Mesodermal cell (in vitro differentiated cells): ENCODE measurements at regions not wholly inside any gene's neighbourhood (a gene's known extent, or its start where the extent isn't known, plus 50 kb on each side); places are given as distances from the start of the nearest gene placed in this dataset.
"Not testable (repeated sequence)": the region's sequence is repeated elsewhere in the genome, so short reads cannot be mapped to it uniquely, and the experiment has no call there.

Experiments used
- H3K27ac ChIP-seq: 2 replicates; pipeline ENCODE4 v1.7.0; 2013; ENCODE audit warnings: mild to moderate bottlenecking, low read depth, low read length, moderate library complexity; ENCODE audit not compliant: severe bottlenecking
- H3K36me3 ChIP-seq: 2 replicates; pipeline ENCODE4 v1.7.1; 2013; ENCODE audit warnings: mild to moderate bottlenecking, low read length, moderate library complexity; ENCODE audit not compliant: control insufficient read depth, insufficient read depth
- H3K4me1 ChIP-seq: one replicate; pipeline ENCODE4 v1.7.1; 2013; ENCODE audit warnings: mild to moderate bottlenecking, low read length; ENCODE audit not compliant: insufficient read depth, control insufficient read depth, poor library complexity, severe bottlenecking
- H3K4me3 ChIP-seq: 2 replicates; pipeline ENCODE4 v1.7.0; 2013; ENCODE audit warnings: low read length, control low read depth, mild to moderate bottlenecking; ENCODE audit not compliant: insufficient read depth, poor library complexity, severe bottlenecking; ENCODE audit errors: extremely low read depth
- H3K9me3 ChIP-seq: 2 replicates; pipeline ENCODE4 v1.7.1; 2013; ENCODE audit warnings: mild to moderate bottlenecking, low read length, moderate library complexity; ENCODE audit not compliant: control insufficient read depth
- WGBS, 2 experiments: methylation state at CpG; one replicate each; pipeline ENCODE4 v1.1.5; 2013; ENCODE audit warnings: missing lambda C conversion rate in 2 of 2; ENCODE audit not compliant: insufficient coverage in 2 of 2; 5-methylcytosine and 5-hydroxymethylcytosine counted together

GRCh38 chrX:99988532-99988931 lies 421.5 kb downstream of the PCDH19 start:
- not testable (repeated sequence) for H3K4me3 ChIP-seq, H3K4me1 ChIP-seq, H3K27ac ChIP-seq, H3K9me3 ChIP-seq, H3K36me3 ChIP-seq
- 100% methylated on average over 2 of the region's 3 CpGs; no CpG with 5 or more reads in 1 of the 2 experiments for WGBS, 2 experiments

- no peaks in the 10 kb centered on the region for H3K36me3 ChIP-seq
- H3K4me1 ChIP-seq, result no peaks in the 10 kb centered on the region
- no peak overlapping the region for H3K4me3 ChIP-seq
- H3K9me3 ChIP-seq, result no peaks in the 10 kb centered on the region
- no CpG with 5 or more reads among the region's 3 CpGs for WGBS, 2 experiments
- H3K27ac ChIP-seq, result no peak overlapping the region
Observed at GRCh38 chrX:99973572-99974226, 436.4 kb downstream of the PCDH19 start.

DNA sequence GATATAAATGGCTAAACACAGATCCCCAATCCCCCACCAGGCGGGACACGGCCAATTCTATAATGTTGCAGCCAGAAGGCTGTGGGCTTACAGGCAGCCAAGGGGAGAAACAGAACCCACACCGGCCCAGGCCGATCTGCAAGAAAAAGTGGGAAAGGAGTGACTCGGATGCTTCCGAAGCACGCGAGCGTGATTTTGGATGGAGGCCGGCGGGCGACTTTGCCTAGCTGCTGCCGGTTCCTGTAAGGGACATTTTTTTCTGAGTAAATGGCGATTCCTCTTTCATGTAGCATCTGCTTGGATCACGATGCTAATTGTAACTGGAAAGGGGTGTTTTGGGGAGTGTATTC lies 470.2 kb downstream of the PCDH19 start:
- Histone ChIP-seq H3K9me3 (no peaks in the 10 kb centered on the region), H3K4me1 (no peaks in the 10 kb centered on the region), H3K4me3 (no peak overlapping the region), H3K27ac (no peak overlapping the region), H3K36me3 (no peaks in the 10 kb centered on the region)
- 89% methylated on average over 3 of the region's 15 CpGs; no CpG with 5 or more reads in 1 of the 2 experiments for WGBS, 2 experiments

DNA sequence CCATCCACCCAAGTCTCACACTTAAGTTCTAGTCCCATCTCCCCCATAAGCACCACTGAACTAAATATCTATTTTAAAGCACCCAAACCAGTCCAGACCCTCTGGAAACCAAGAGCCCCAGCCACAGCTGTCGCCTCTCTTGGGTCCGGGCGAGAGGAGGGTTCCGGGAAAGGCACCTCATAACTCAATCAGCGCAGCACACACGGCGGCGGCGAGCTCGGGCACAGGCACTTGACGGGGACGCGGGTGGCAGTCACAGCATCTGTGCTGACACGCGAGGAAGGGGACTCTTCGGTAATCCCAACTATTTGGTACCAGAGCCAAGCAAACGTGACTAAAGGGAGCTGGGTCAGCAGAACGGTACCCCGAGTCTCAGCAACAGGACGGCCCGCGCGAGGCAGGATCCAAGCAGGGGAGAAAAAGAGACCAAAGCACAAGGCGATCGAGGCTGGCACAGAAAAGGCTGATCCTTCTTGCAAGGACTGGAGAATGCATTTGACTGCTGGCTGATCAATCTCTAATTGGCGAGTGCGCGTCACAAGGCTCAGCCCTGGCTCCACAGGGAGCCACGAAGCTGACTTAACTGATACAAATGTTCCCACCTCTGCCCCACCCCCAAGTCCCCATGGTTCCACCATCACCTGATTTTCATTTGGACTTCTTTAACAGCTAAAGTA lies 470.7 kb downstream of the PCDH19 start:
- not testable (repeated sequence) for H3K27ac ChIP-seq, H3K4me3 ChIP-seq, H3K36me3 ChIP-seq, H3K4me1 ChIP-seq, H3K9me3 ChIP-seq
- WGBS, 2 experiments, result 88% methylated on average over 6 of the region's 29 CpGs; no CpG with 5 or more reads in 1 of the 2 experiments

DNA sequence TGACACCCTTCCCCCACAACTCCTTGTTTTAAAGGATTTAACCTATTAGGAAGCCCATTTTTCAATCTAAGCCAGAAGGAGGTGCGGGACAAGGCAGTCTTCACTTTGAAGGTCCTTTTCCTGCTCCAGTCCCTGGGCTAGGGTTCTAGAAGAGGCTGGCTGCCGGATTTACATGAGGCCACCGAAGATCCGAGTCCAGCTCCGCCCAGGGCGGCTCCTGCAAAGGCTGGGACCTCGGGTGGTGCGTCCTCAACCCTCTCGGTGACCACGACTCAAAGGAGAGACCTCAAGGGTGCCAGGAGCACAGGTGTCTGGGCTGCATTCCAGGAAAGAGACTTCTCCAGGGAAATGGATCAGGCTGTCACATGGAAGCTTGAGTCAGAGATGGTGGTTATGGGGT lies 471.6 kb downstream of the PCDH19 start:
- no peak overlapping the region for H3K27ac ChIP-seq
- no peak overlapping the region for H3K4me3 ChIP-seq
- H3K4me1 ChIP-seq, result no peaks in the 10 kb centered on the region
- WGBS, 2 experiments, result 100% methylated on average over 3 to 4 of the region's 10 CpGs
- no peaks in the 10 kb centered on the region for H3K36me3 ChIP-seq
- H3K9me3 ChIP-seq, result no peaks in the 10 kb centered on the region

GRCh38 chrX:99933865-99934264 lies 476.2 kb downstream of the PCDH19 start:
- no peaks in the 10 kb centered on the region for H3K36me3 ChIP-seq
- no peak overlapping the region for H3K4me3 ChIP-seq
- no peaks in the 10 kb centered on the region for H3K9me3 ChIP-seq
- no CpG with 5 or more reads among the region's 1 CpG for WGBS, 2 experiments
- no peak overlapping the region for H3K27ac ChIP-seq
- H3K4me1 ChIP-seq, result no peaks in the 10 kb centered on the region

DNA sequence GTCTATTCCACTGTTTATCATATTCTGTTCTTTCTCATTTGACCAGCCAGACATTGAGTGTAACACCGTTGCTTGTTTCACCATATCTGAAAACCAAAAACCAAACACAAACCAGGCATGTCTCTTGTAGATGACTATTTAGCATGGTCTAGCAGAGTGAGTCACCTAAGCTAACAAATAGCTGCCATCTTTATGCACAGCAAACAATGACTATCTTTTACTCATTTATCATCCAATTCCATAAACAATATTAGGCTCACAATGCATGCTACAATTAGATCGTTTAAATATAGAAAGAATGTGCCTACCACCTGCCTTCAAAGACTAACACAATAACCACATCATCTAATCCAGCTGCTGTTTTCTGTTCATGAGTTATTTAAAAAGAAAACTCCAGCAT lies 495.4 kb downstream of the PCDH19 start:
- Histone ChIP-seq H3K4me1 (peaks cover 3% of the 10 kb centered on the region), H3K27ac (no peak overlapping the region), H3K4me3 (no peak overlapping the region), H3K9me3 (no peaks in the 10 kb centered on the region), H3K36me3 (no peaks in the 10 kb centered on the region)
- WGBS, 2 experiments, result no CpG with 5 or more reads among the region's 2 CpGs

DNA sequence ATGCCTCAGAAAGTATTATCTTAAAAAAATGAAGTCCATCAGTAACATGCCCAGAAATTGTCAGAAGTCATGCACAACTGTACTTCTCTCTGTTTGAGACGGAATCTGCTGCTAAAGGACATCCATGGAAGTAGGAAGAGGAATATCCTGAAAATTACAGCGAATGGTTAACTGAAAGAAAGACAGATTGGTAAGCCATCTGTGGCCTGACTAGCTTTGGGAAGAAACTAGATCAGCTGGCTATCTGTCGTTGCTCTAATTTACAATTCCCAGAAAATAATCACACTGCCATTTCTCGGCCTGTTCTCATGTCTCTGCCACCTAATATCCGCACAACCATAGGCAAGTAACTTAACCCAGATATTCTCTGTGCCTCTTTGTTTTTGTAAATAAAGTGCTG lies 496.5 kb downstream of the PCDH19 start:
- H3K4me1 ChIP-seq, result peaks cover 3% of the 10 kb centered on the region
- H3K36me3 ChIP-seq, result no peaks in the 10 kb centered on the region
- WGBS, 2 experiments, result 100% methylated on average over 1 of the region's 5 CpGs; no CpG with 5 or more reads in 1 of the 2 experiments
- H3K9me3 ChIP-seq, result no peaks in the 10 kb centered on the region
- no peak overlapping the region for H3K4me3 ChIP-seq
- H3K27ac ChIP-seq, result no peak overlapping the region

DNA sequence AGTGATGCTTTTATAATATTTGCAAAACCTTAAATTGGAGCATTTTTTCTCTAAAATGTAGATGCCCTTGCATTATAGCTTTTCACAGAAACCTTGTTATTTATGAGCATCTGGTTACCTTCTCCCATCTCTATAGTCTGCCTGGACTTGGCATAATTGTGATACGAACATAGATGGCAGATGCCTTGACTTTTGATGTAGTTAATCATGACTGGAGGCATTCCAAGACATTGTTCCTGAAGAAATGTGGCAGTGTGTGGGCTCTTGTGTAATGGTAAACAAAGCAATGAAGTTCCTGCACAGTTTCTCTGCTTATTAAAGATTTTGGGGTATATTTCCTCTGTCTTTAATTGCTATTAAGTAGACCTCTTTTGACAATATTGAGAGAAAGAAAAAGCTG lies 500.1 kb downstream of the PCDH19 start:
- Histone ChIP-seq H3K27ac (no peak overlapping the region), H3K4me1 (peaks cover 3% of the 10 kb centered on the region), H3K36me3 (no peaks in the 10 kb centered on the region), H3K9me3 (no peaks in the 10 kb centered on the region), H3K4me3 (no peak overlapping the region)
- no CpG with 5 or more reads among the region's 1 CpG for WGBS, 2 experiments

GRCh38 chrX:99901091-99901490 lies 509.0 kb downstream of the PCDH19 start:
- Histone ChIP-seq H3K4me3 (no peak overlapping the region), H3K4me1 (no peaks in the 10 kb centered on the region), H3K27ac (no peak overlapping the region), H3K36me3 (no peaks in the 10 kb centered on the region), H3K9me3 (no peaks in the 10 kb centered on the region)
- WGBS, 2 experiments, result 83% methylated on average over 2 of the region's 4 CpGs; no CpG with 5 or more reads in 1 of the 2 experiments

GRCh38 chrX:99887918-99888317 lies 522.2 kb downstream of the PCDH19 start:
- WGBS, 2 experiments, result 95% methylated on average over 4 of the region's 18 CpGs; no CpG with 5 or more reads in 1 of the 2 experiments
- H3K27ac ChIP-seq, result no peak overlapping the region
- H3K4me3 ChIP-seq, result no peak overlapping the region
- no peaks in the 10 kb centered on the region for H3K4me1 ChIP-seq
- H3K9me3 ChIP-seq, result no peaks in the 10 kb centered on the region
- no peaks in the 10 kb centered on the region for H3K36me3 ChIP-seq
